Endothelial cell of umbilical vein (primary cell): ENCODE measurements at regions not wholly inside any gene's neighbourhood (a gene's known extent, or its start where the extent isn't known, plus 50 kb on each side); places are given as distances from the start of the nearest gene placed in this dataset.

Experiments
- BruUV-seq: library from RNA; stranded (reverse); fragments of 400-500 nt; replicated peaks from 2 replicates; lab custom pipeline; 2021; lab: Mats Ljungman, UMichigan
- CTCF ChIA-PET: fragments of 300-600, 350-600 bp; sonication (Branson Sonifier 250); formaldehyde crosslinking; loops from one replicate; lab custom pipeline; 2021; ENCODE audit warnings: antibody characterized with exemption, inconsistent platforms; lab: Charles Lee
- POLR2A ChIA-PET: fragments of 300-600, 350-600 bp; sonication (Branson Sonifier 250); formaldehyde crosslinking; loops from one replicate; lab custom pipeline; 2021; ENCODE audit warnings: antibody characterized with exemption, inconsistent platforms; lab: Charles Lee
- DNase-seq: peaks from one replicate; pipeline ENCODE4 v3.0.0-alpha.2; 2011; ENCODE audit warnings: low read depth, low spot score
- FAIRE-seq: peaks from 2 replicates; lab custom pipeline; 2011; peaks lifted over from hg19 to GRCh38; lab: Jason Lieb, UNC
- H2AFZ ChIP-seq: 2 replicates; pipeline ENCODE4 v1.6.0; 2012; ENCODE audit warnings: low read depth, low read length, control low read depth, inconsistent platforms
- H3K27ac ChIP-seq: 2 replicates; pipeline ENCODE4 v1.5.1; 2011; ENCODE audit warnings: low read depth, mild to moderate bottlenecking, control low read depth, low read length, moderate library complexity; ENCODE audit not compliant: insufficient read depth
- H3K27me3 ChIP-seq, 2 experiments: 2 replicates each; pipeline versions ENCODE4 v1.6.0 to v1.6.1; 2011; ENCODE audit warnings: low read length in 2 of 2, mixed read lengths in 1 of 2; ENCODE audit not compliant: control insufficient read depth in 2 of 2, insufficient read depth in 2 of 2
- H3K36me3 ChIP-seq, 2 experiments: 2 replicates in 1 of 2; 3 replicates in 1 of 2; pipeline ENCODE4 v1.5.1; 2011; ENCODE audit warnings: low read length in 2 of 2, mild to moderate bottlenecking in 1 of 2, moderate library complexity in 1 of 2; ENCODE audit not compliant: control insufficient read depth in 2 of 2, insufficient read depth in 2 of 2; ENCODE audit errors: extremely low read depth in 1 of 2
- H3K4me1 ChIP-seq: 3 replicates; pipeline ENCODE4 v1.5.1; 2011; ENCODE audit warnings: mild to moderate bottlenecking, low read length; ENCODE audit not compliant: control insufficient read depth, insufficient read depth; ENCODE audit errors: extremely low read depth
- H3K4me2 ChIP-seq: 2 replicates; pipeline ENCODE4 v1.6.1; 2011; ENCODE audit warnings: low read length, control low read depth, mixed read lengths; ENCODE audit not compliant: insufficient read depth
- H3K4me3 ChIP-seq, 3 experiments: fragments of 200-600 bp in 1 of 3; sonication (generic), shearing (Covaris generic) in 1 of 3; replicated peaks in 1 of 3; 2 replicates each; pipeline ENCODE4 v1.5.1; 2011 to 2016; ENCODE audit warnings: control low read depth in 3 of 3, low read length in 3 of 3, mild to moderate bottlenecking in 2 of 3, inconsistent platforms in 1 of 3, low read depth in 1 of 3, moderate library complexity in 1 of 3; ENCODE audit not compliant: insufficient read depth in 1 of 3
- H3K79me2 ChIP-seq: 2 replicates; pipeline ENCODE4 v1.6.0; 2012; ENCODE audit warnings: low read length, inconsistent platforms; ENCODE audit not compliant: control insufficient read depth, insufficient read depth
- H3K9ac ChIP-seq: replicated peaks from 2 replicates; pipeline ENCODE3; 2011; ENCODE audit warnings: low read length, control low read depth; ENCODE audit not compliant: insufficient read depth; ENCODE audit errors: extremely low read depth
- H3K9me1 ChIP-seq: replicated peaks from 3 replicates; pipeline ENCODE4 v1.6.0; 2011; ENCODE audit warnings: mild to moderate bottlenecking, low read length; ENCODE audit not compliant: control insufficient read depth, insufficient read depth; ENCODE audit errors: extremely low read depth
- H3K9me3 ChIP-seq: replicated peaks from 2 replicates; pipeline ENCODE4 v1.5.1; 2012; ENCODE audit warnings: low read length, inconsistent platforms; ENCODE audit not compliant: control insufficient read depth, insufficient read depth
- H4K20me1 ChIP-seq: replicated peaks from 2 replicates; pipeline ENCODE3; 2011; ENCODE audit warnings: mild to moderate bottlenecking, low read length; ENCODE audit not compliant: control insufficient read depth, insufficient read depth; ENCODE audit errors: extremely low read depth
- CTCF ChIP-seq, 2 donors: IDR thresholded peaks; 1 replicate in 1 of 2; 2 replicates in 1 of 2; pipeline ENCODE4 v1.5.1; 2011; ENCODE audit warnings: low read length in 2 of 2, mild to moderate bottlenecking in 2 of 2, moderate library complexity in 2 of 2, control low read depth in 1 of 2, inconsistent platforms in 1 of 2, low read depth in 1 of 2; ENCODE audit not compliant: insufficient read depth in 1 of 2; ENCODE audit errors: extremely low read depth in 1 of 2
- EZH2 ChIP-seq: IDR thresholded peaks from 2 replicates; pipeline ENCODE4 v1.6.1; 2012; ENCODE audit warnings: borderline replicate concordance, low read depth, mild to moderate bottlenecking, moderate library complexity, low read length, inconsistent platforms; ENCODE audit not compliant: severe bottlenecking
- FOS ChIP-seq: IDR thresholded peaks from 2 replicates; pipeline ENCODE4 v1.6.1; 2011; ENCODE audit warnings: mild to moderate bottlenecking, low read length, moderate library complexity, borderline replicate concordance; ENCODE audit not compliant: insufficient read depth
- GATA2 ChIP-seq: IDR thresholded peaks from 2 replicates; pipeline ENCODE4 v1.7.0; 2011; ENCODE audit warnings: low read depth, mild to moderate bottlenecking, moderate library complexity, mixed read lengths, low read length; ENCODE audit not compliant: insufficient read length, insufficient read depth
- JUN ChIP-seq: IDR thresholded peaks from 2 replicates; pipeline ENCODE4 v1.6.1; 2011; ENCODE audit warnings: borderline replicate concordance, low read depth; ENCODE audit not compliant: insufficient read length, insufficient read depth
- MAX ChIP-seq: IDR thresholded peaks from 2 replicates; pipeline ENCODE4 v1.6.1; 2011; ENCODE audit not compliant: insufficient read depth, insufficient read length
- MYC ChIP-seq: IDR thresholded peaks from one replicate; pipeline ENCODE4 v1.6.1; 2011; ENCODE audit warnings: mild to moderate bottlenecking, low read depth, low read length
- POLR2A ChIP-seq: IDR thresholded peaks from 2 replicates; pipeline ENCODE4 v1.6.1; 2012; ENCODE audit warnings: low read depth, mild to moderate bottlenecking, control low read depth, low read length
- POLR2AphosphoS5 ChIP-seq: IDR thresholded peaks from 2 replicates; pipeline ENCODE4 v1.6.1; 2012; ENCODE audit warnings: low read depth, mild to moderate bottlenecking, control low read depth, low read length, moderate library complexity; ENCODE audit not compliant: insufficient read depth
- dilution Hi-C: fragments of 300-500 bp; cut with MboI; formaldehyde crosslinking; loops from one replicate; pipeline ENCODE4 v1.15.0; 2019; ENCODE audit warnings: low sequenced_read_pairs; ENCODE audit not compliant: extremely low pct_ligation_motif_present
- intact Hi-C: fragments of 100-400 bp; cut with micrococcal nuclease; formaldehyde crosslinking; loops from one replicate; pipeline ENCODE4 v1.10.0; 2022

- Histone ChIP-seq H3K79me2 (no peaks in the 10 kb centered on the region), H3K27me3 (no peaks in the 10 kb centered on the region), H3K4me1 (no peaks in the 10 kb centered on the region), H3K36me3 (no peaks in the 10 kb centered on the region), H3K9me1 (no peaks in the 10 kb centered on the region), H3K4me2 (no peak overlapping the region), H2AFZ (no peak overlapping the region), H3K9ac (no peak overlapping the region), H3K9me3 (no peaks in the 10 kb centered on the region), H4K20me1 (no peaks in the 10 kb centered on the region), H3K27ac (no peak overlapping the region), H3K4me3 (no peak overlapping the region)
- no peak for TF ChIP-seq GATA2
- TF ChIP-seq MYC, result no peak
- TF ChIP-seq EZH2, result no peak
- no peak for TF ChIP-seq FOS
- TF ChIP-seq MAX, result no peak
- TF ChIP-seq JUN, result no peak
- TF ChIP-seq POLR2A, result no peak
- no peak for TF ChIP-seq CTCF (IDR thresholded peaks at IDR 0.05; ENCODE audit: extremely low read depth in 1 of 2, insufficient read depth in 1 of 2, low read depth in 1 of 2, low read length in 2 of 2)
- no peak for TF ChIP-seq POLR2AphosphoS5
- FAIRE-seq (no peak), DNase-seq (no peak)
- dilution Hi-C loops, result no loop called here
- intact Hi-C loops, result no loop called here
- CTCF ChIA-PET, result interaction anchor here (0.9 to 1.7 kb wide), 2 partner anchors 9 to 108 kb away, joined by 3 read pairs; no protein-coding TSS in a partner anchor
- POLR2A ChIA-PET, result no interaction called here
- no TSS peak for BruUV-seq
Measured at GRCh38 chr1:82510431-82510830, 709.7 kb downstream of the ADGRL2 start.
